SJSA1 (cell line): ENCODE measurements at regions not wholly inside any gene's neighbourhood (a gene's known extent, or its start where the extent isn't known, plus 50 kb on each side); places are given as distances from the start of the nearest gene placed in this dataset.

Experiments
- DNase-seq, 2 experiments: peaks; one replicate each; pipeline ENCODE4 v3.0.0-alpha.2; 2015 to 2020; ENCODE audit warnings: low spot score in 2 of 2, low read depth in 1 of 2
- H3K27ac ChIP-seq: fragments of 250-450 bp; sonication (Bioruptor Pico); 2 replicates; pipeline ENCODE4 v1.5.1; 2020; ENCODE audit warnings: mild to moderate bottlenecking, moderate library complexity
- H3K27me3 ChIP-seq: fragments of 250-450 bp; sonication (Bioruptor Pico); replicated peaks from 2 replicates; pipeline ENCODE4 v1.5.1; 2020; ENCODE audit warnings: mild to moderate bottlenecking, moderate library complexity
- H3K36me3 ChIP-seq: fragments of 250-450 bp; sonication (Bioruptor Pico); 2 replicates; pipeline ENCODE4 v1.5.1; 2020; ENCODE audit warnings: mild to moderate bottlenecking
- H3K4me1 ChIP-seq: fragments of 250-450 bp; sonication (Bioruptor Pico); replicated peaks from 2 replicates; pipeline ENCODE4 v1.6.1; 2021; ENCODE audit warnings: mild to moderate bottlenecking
- H3K4me3 ChIP-seq: fragments of 250-450 bp; sonication (Bioruptor Pico); 2 replicates; pipeline ENCODE4 v1.5.1; 2020; ENCODE audit warnings: mild to moderate bottlenecking
- H3K9me3 ChIP-seq: fragments of 250-450 bp; sonication (Bioruptor Pico); replicated peaks from 2 replicates; pipeline ENCODE4 v1.5.1; 2020; ENCODE audit warnings: mild to moderate bottlenecking

DNA sequence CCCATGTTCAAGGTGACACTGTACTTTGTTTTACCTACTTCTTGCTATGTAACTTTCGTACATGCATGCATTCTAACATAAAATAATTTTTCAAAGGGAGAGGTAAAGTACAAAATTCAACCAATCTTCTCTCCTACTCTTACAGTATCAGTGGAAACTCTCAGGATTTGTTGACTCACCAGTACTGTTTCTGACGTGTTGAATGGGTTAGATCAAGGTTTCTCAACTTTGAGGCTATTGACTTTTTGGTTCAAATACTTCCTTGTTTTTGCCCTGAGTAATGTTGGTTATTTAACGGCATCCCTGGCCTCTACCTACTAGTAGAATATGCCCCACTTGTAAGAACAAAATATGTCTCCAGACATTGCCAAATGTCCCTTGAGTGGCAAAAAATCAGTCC is 94.6 kb upstream of the SMAD1 start:
- Histone ChIP-seq H3K27ac (no peak overlapping the region), H3K4me3 (no peak overlapping the region)

GRCh38 chr4:145381163-145381562 is 100.5 kb upstream of the SMAD1 start:
- no peaks in the 10 kb centered on the region for H3K9me3 ChIP-seq
- no peaks in the 10 kb centered on the region for H3K27me3 ChIP-seq
- no peaks in the 10 kb centered on the region for H3K36me3 ChIP-seq
- no peaks in the 10 kb centered on the region for H3K4me1 ChIP-seq
- no peak overlapping the region for H3K4me3 ChIP-seq
- DNase-seq: no peak
- H3K27ac ChIP-seq: no peak overlapping the region

More for the DNA sequence above, 94.6 kb upstream of the SMAD1 start:
- Histone ChIP-seq H3K27me3 (no peaks in the 10 kb centered on the region), H3K36me3 (no peaks in the 10 kb centered on the region), H3K4me1 (no peaks in the 10 kb centered on the region), H3K9me3 (no peaks in the 10 kb centered on the region)
- no peak for DNase-seq

DNA sequence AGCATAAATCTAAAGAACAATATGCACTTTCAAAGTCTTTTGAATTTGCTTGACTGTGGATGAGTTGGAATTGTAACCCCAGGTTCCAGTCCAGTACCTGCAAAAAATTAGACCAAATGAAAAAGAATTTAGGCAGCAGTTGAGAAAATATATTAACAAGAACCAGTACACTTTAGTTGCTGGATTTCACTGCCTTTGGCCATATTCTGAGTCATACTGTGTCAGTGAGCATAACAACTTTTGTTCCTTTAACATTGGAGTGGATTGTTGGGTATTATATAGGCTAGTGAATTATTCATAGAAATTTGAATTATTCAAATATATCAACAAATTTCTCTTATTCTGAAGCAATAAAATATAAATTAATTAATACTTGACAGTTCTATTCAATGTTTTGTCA is 101.5 kb upstream of the SMAD1 start:
- no peak overlapping the region for H3K4me3 ChIP-seq
- no peak overlapping the region for H3K27ac ChIP-seq
- no peak for DNase-seq

DNA sequence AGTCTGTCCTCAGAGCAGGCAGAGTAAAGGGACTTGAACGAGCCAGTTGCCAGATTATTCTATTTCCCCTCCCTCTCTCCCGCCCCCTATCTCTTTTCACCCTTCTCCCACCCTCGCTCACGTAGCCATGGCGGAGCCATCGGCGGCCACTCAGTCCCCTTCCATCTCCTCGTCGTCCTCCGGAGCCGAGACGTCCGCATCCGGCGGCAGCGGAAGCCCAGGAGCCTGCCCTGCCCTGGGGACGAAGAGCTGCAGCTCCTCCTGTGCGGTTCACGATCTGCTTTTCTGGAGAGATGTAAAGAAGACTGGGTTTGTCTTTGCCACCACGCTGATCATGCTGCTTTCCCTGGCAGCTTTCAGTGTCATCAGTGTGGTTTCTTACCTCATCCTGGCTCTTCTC is 106.2 kb upstream of the SMAD1 start:
- Histone ChIP-seq H3K36me3 (no peaks in the 10 kb centered on the region), H3K27me3 (no peaks in the 10 kb centered on the region), H3K27ac (no peak overlapping the region), H3K9me3 (no peaks in the 10 kb centered on the region), H3K4me1 (no peaks in the 10 kb centered on the region), H3K4me3 (no peak overlapping the region)
- no peak for DNase-seq

More for the DNA sequence above, 101.5 kb upstream of the SMAD1 start:
- no peaks in the 10 kb centered on the region for H3K4me1 ChIP-seq
- H3K36me3 ChIP-seq: no peaks in the 10 kb centered on the region
- H3K27me3 ChIP-seq: no peaks in the 10 kb centered on the region
- H3K9me3 ChIP-seq: no peaks in the 10 kb centered on the region

DNA sequence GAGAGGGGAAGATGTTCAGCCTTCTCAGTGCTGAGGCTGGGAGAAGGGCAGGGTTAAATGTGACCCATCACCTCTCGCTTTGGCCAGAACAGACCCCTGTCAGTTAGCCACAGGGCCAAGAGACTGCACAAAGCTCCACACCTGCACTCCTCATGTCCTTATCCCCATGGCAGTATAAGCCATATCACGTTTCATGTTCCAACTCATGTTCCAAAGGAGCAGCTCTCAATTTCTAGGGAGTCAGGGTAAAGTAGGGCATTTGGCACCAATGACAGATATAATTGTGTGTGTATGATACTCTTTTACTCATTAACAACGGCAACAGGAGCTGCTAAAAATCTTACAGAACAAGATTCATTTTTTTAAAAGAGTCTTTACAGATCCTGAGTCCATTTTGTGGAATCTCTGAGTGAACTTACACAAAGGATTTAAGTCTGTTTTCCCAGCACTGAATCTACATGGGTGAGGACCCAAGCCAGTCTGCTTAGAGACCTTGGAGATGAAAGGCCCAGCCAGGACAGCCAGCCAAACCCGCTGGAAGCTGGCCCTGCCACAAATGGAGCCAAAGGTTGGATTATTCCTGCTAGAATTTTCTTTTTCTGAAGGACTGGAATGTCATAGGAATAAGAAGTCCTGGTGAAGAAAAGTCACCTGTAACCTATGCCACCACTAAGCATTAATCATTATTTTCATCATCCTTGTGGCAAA is 129.1 kb upstream of the SMAD1 start:
- H3K27ac ChIP-seq: no peak overlapping the region
- H3K36me3 ChIP-seq: no peaks in the 10 kb centered on the region
- H3K27me3 ChIP-seq: no peaks in the 10 kb centered on the region
- H3K9me3 ChIP-seq: no peaks in the 10 kb centered on the region
- H3K4me3 ChIP-seq: no peak overlapping the region
- H3K4me1 ChIP-seq: no peaks in the 10 kb centered on the region
- DNase-seq: no peak

- Histone ChIP-seq H3K36me3 (no peaks in the 10 kb centered on the region), H3K9me3 (no peaks in the 10 kb centered on the region), H3K27ac (no peak overlapping the region), H3K27me3 (no peaks in the 10 kb centered on the region), H3K4me3 (no peak overlapping the region), H3K4me1 (no peaks in the 10 kb centered on the region)
- no peak for DNase-seq
Measured at GRCh38 chr4:145351922-145352321, 129.7 kb upstream of the SMAD1 start.

- DNase-seq: no peak
- Histone ChIP-seq H3K4me3 (no peak overlapping the region), H3K36me3 (no peaks in the 10 kb centered on the region), H3K4me1 (no peaks in the 10 kb centered on the region), H3K9me3 (no peaks in the 10 kb centered on the region), H3K27me3 (no peaks in the 10 kb centered on the region), H3K27ac (no peak overlapping the region)
Measured at GRCh38 chr4:145351162-145351561, 130.5 kb upstream of the SMAD1 start.

DNA sequence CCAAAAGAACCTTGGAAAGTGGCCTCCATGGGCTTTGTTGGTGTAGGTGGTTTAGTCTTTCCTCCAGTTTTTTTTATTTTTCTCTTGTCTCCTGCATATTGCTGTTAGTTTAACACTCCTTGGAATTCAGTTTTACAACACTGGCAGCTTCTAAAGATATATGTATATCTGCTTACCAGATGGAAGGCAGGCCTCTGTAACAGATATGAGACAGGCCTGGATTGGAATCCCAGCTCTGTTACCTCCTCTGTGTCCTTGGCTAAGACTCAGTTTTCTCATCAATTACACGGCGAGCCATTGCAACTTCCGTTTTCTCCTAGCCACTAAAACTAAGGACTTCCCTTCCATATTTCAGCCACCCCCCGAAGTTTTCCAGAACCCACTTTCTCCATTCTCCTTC is 133.4 kb upstream of the SMAD1 start:
- no peaks in the 10 kb centered on the region for H3K36me3 ChIP-seq
- H3K9me3 ChIP-seq: no peaks in the 10 kb centered on the region
- no peak for DNase-seq
- H3K27ac ChIP-seq: no peak overlapping the region
- no peak overlapping the region for H3K4me3 ChIP-seq
- no peaks in the 10 kb centered on the region for H3K27me3 ChIP-seq
- H3K4me1 ChIP-seq: 0 out of 2 replicates have a peak, but pooled peaks cover 5% of the 10 kb centered on the region

GRCh38 chr4:145347684-145348083 is 134.0 kb upstream of the SMAD1 start:
- Histone ChIP-seq H3K9me3 (no peaks in the 10 kb centered on the region), H3K4me3 (no peak overlapping the region), H3K27ac (no peak overlapping the region), H3K4me1 (0 out of 2 replicates have a peak, but pooled peaks cover 5% of the 10 kb centered on the region), H3K27me3 (no peaks in the 10 kb centered on the region), H3K36me3 (no peaks in the 10 kb centered on the region)
- DNase-seq: no peak

DNA sequence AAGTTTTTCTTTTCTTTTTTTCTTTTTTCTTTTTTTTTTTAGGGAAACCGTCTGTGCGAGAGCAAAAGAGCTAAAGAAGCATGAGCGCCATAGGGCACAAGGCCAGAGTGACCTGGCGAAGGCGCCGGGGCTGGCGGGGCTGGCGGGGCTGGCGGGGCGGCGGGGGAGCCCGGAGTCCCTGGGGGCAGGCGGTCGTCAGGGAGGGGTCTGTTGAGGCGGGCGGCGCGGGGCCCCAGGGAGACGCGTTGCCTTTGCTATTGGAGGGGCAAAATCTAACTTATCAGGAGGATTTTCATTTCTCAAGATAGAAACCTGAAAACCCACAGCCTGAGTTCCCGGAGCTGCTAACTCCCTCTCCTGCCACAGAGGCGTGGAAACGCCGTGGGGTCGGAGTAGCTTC is 135.6 kb upstream of the SMAD1 start:
- Histone ChIP-seq H3K36me3 (no peaks in the 10 kb centered on the region), H3K27me3 (no peaks in the 10 kb centered on the region), H3K4me1 (0 out of 2 replicates have a peak, but pooled peaks cover 5% of the 10 kb centered on the region), H3K9me3 (no peaks in the 10 kb centered on the region), H3K4me3 (no peak overlapping the region), H3K27ac (no peak overlapping the region)
- DNase-seq: no peak

- DNase-seq: no peak
- H3K27ac ChIP-seq: no peak overlapping the region
- no peaks in the 10 kb centered on the region for H3K27me3 ChIP-seq
- no peaks in the 10 kb centered on the region for H3K36me3 ChIP-seq
- H3K4me1 ChIP-seq: 0 out of 2 replicates have a peak, but pooled peaks cover 5% of the 10 kb centered on the region
- H3K4me3 ChIP-seq: no peak overlapping the region
- no peaks in the 10 kb centered on the region for H3K9me3 ChIP-seq
Measured at GRCh38 chr4:145345401-145345800, 136.3 kb upstream of the SMAD1 start.

DNA sequence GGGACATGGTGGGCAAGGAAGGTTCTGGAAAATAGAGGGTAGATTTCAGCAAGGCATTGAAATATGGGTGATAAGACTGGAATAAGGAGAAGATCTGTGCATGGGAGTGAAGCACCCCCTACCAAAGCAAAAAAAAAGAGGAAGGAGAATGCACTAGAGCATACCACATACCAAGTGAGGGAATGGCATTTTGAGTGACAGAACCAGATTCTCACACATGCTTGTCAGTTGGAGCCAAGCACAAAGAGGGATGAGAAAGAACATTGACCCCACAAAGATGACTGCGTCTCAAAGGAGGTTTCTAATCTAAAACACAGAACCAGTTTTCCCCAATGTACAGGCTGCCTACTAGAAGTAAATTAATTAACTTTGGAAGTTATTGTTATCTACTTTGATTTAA is 140.3 kb upstream of the SMAD1 start:
- no peak overlapping the region for H3K4me3 ChIP-seq
- DNase-seq: no peak
- H3K4me1 ChIP-seq: 0 out of 2 replicates have a peak, but pooled peaks cover 5% of the 10 kb centered on the region
- H3K27me3 ChIP-seq: no peaks in the 10 kb centered on the region
- H3K36me3 ChIP-seq: no peaks in the 10 kb centered on the region
- H3K9me3 ChIP-seq: no peaks in the 10 kb centered on the region
- H3K27ac ChIP-seq: no peak overlapping the region

GRCh38 chr4:145340071-145340675 is 141.5 kb upstream of the SMAD1 start:
- no peak for DNase-seq
- H3K27ac ChIP-seq: no peak overlapping the region
- no peak overlapping the region for H3K4me3 ChIP-seq
- 0 out of 2 replicates have a peak, but pooled peaks cover 5% of the 10 kb centered on the region for H3K4me1 ChIP-seq
- H3K27me3 ChIP-seq: no peaks in the 10 kb centered on the region
- H3K9me3 ChIP-seq: no peaks in the 10 kb centered on the region
- H3K36me3 ChIP-seq: no peaks in the 10 kb centered on the region

DNA sequence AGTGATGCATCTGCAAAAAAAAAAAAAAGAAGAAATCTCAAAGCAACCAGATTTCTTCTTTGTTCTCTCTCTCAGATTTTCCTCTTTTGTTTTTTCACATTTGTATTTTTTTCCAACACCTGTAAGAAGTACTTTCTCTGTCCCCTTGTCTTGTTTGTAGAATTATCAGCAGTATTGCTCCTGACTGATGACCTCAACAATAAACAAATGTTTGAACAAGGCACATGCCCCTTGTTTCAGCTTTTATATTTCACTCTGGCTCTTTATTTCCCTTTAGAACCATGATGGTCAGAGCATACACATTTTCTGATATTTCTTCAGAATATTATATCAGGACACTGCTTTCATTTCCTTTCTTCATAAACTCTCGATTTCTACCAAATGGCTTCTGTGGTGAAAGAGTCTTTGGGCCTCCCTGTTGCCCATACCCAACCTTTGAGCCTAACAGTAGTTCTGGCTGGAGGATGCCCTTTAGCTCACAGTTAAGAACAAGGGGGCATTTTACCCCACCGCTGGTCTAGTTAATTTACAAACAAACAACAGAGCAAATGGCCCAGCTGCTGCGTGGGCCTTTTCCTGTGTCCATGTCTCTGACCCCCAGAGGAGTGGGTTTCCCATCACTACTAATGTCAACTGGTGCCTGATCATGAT is 142.5 kb upstream of the SMAD1 start:
- Histone ChIP-seq H3K9me3 (no peaks in the 10 kb centered on the region), H3K27me3 (no peaks in the 10 kb centered on the region), H3K4me1 (0 out of 2 replicates have a peak, but pooled peaks cover 5% of the 10 kb centered on the region), H3K4me3 (no peak overlapping the region), H3K27ac (no peak overlapping the region), H3K36me3 (no peaks in the 10 kb centered on the region)
- DNase-seq: no peak
